HEK293T (cell line): ENCODE measurements at regions not wholly inside any gene's neighbourhood (a gene's known extent, or its start where the extent isn't known, plus 50 kb on each side); places are given as distances from the start of the nearest gene placed in this dataset.

Experiments
- CTCF ChIA-PET: fragments of 350-600 bp; formaldehyde crosslinking; extraction: SDS; loops from one replicate; lab custom pipeline; 2021; ENCODE audit warnings: antibody characterized with exemption, inconsistent platforms; lab: Yijun Ruan, JAX
- POLR2A ChIA-PET: fragments of 350-600 bp; formaldehyde crosslinking; extraction: SDS; loops from one replicate; lab custom pipeline; 2020; ENCODE audit warnings: antibody characterized with exemption, inconsistent platforms; lab: Yijun Ruan, JAX
- DNase-seq: peaks from one replicate; pipeline ENCODE4 v3.0.0; 2012; ENCODE audit warnings: mixed read lengths; ENCODE audit errors: extremely low spot score
- ARNT ChIP-seq: fragments of 450-650 bp; IDR thresholded peaks from 2 replicates; pipeline ENCODE4 v1.6.1; 2017; ENCODE audit warnings: mild to moderate bottlenecking
- BHLHE40 ChIP-seq: fragments of 450-650 bp; IDR thresholded peaks from 2 replicates; pipeline ENCODE4 v1.6.1; 2016; ENCODE audit warnings: mild to moderate bottlenecking, moderate library complexity, borderline replicate concordance
- CTBP1 ChIP-seq: fragments of 450-650 bp; IDR thresholded peaks from 2 replicates; pipeline ENCODE4 v1.6.1; 2016; ENCODE audit warnings: borderline replicate concordance
- ELF4 ChIP-seq: fragments of 450-650 bp; IDR thresholded peaks from 2 replicates; pipeline ENCODE4 v1.6.1; 2017; ENCODE audit warnings: antibody characterized with exemption
- FOXA1 ChIP-seq: fragments of 450-650 bp; IDR thresholded peaks from 2 replicates; pipeline ENCODE4 v1.6.1; 2016; ENCODE audit warnings: mild to moderate bottlenecking
- FOXK2 ChIP-seq: fragments of 450-650 bp; IDR thresholded peaks from 2 replicates; pipeline ENCODE4 v1.6.1; 2016; ENCODE audit warnings: mild to moderate bottlenecking
- FOXM1 ChIP-seq: fragments of 450-650 bp; IDR thresholded peaks from 2 replicates; pipeline ENCODE4 v1.6.1; 2017; ENCODE audit warnings: mild to moderate bottlenecking, borderline replicate concordance
- HDGF ChIP-seq: fragments of 450-650 bp; IDR thresholded peaks from 2 replicates; pipeline ENCODE4 v1.6.1; 2017; ENCODE audit warnings: antibody characterized with exemption, borderline replicate concordance
- L3MBTL2 ChIP-seq: fragments of 450-650 bp; conservative IDR thresholded peaks from 2 replicates; pipeline ENCODE4 v1.6.1; 2016; ENCODE audit warnings: mild to moderate bottlenecking
- LEF1 ChIP-seq: fragments of 450-650 bp; IDR thresholded peaks from 2 replicates; pipeline ENCODE4 v1.6.1; 2017; ENCODE audit warnings: mild to moderate bottlenecking, borderline replicate concordance
- NFRKB ChIP-seq: fragments of 450-650 bp; IDR thresholded peaks from 2 replicates; pipeline ENCODE4 v1.6.1; 2016; ENCODE audit warnings: mild to moderate bottlenecking, moderate library complexity
- PKNOX1 ChIP-seq: fragments of 450-650 bp; IDR thresholded peaks from 2 replicates; pipeline ENCODE4 v1.6.1; 2016
- SP1 ChIP-seq: fragments of 450-650 bp; IDR thresholded peaks from 2 replicates; pipeline ENCODE4 v1.6.1; 2017
- SUZ12 ChIP-seq: fragments of 450-650 bp; IDR thresholded peaks from 2 replicates; pipeline ENCODE4 v1.6.1; 2016; ENCODE audit warnings: mild to moderate bottlenecking
- TARDBP ChIP-seq: fragments of 450-650 bp; IDR thresholded peaks from 2 replicates; pipeline ENCODE4 v1.6.1; 2016
- ZNF384 ChIP-seq: fragments of 450-650 bp; IDR thresholded peaks from 2 replicates; pipeline ENCODE4 v1.6.1; 2016

GRCh38 chr13:22461854-22462490, 718.8 kb upstream of the SGCG start:
- no peak for TF ChIP-seq FOXM1
- no peak for TF ChIP-seq ZNF384
- TF ChIP-seq BHLHE40, result no peak
- TF ChIP-seq FOXK2, result no peak
- TF ChIP-seq LEF1, result no peak
- no peak for TF ChIP-seq SP1
- TF ChIP-seq TARDBP, result no peak
- TF ChIP-seq ELF4, result no peak
- TF ChIP-seq FOXA1, result no peak
- CTCF ChIA-PET, result no interaction called here
- DNase-seq, result no peak
- POLR2A ChIA-PET, result no interaction called here

GRCh38 chr13:22463089-22463488, 717.7 kb upstream of the SGCG start:
- CTCF ChIA-PET, result no interaction called here
- TF ChIP-seq SP1 (no peak), LEF1 (no peak), HDGF (no peak), BHLHE40 (no peak), ELF4 (no peak), CTBP1 (no peak), NFRKB (no peak), PKNOX1 (no peak), ZNF384 (no peak), FOXA1 (no peak), ARNT (no peak), FOXM1 (no peak), SUZ12 (no peak), L3MBTL2 (no peak), FOXK2 (no peak), TARDBP (no peak)
- POLR2A ChIA-PET, result no interaction called here
- no peak for DNase-seq

- no peak for TF ChIP-seq FOXM1
- no peak for TF ChIP-seq CTBP1
- no peak for TF ChIP-seq HDGF
- TF ChIP-seq TARDBP, result no peak
- DNase-seq, result no peak
- POLR2A ChIA-PET, result no interaction called here
- CTCF ChIA-PET, result no interaction called here
These were observed 712.7 kb upstream of the SGCG start for GRCh38 chr13:22468045-22468444.

GRCh38 chr13:22468824-22469223, 712.0 kb upstream of the SGCG start:
- no peak for DNase-seq
- POLR2A ChIA-PET, result no interaction called here
- CTCF ChIA-PET, result no interaction called here
- TF ChIP-seq HDGF (no peak), NFRKB (no peak), CTBP1 (no peak), BHLHE40 (no peak), FOXA1 (no peak), L3MBTL2 (no peak), ZNF384 (no peak), FOXM1 (no peak), LEF1 (no peak), PKNOX1 (no peak), FOXK2 (no peak), TARDBP (no peak), SUZ12 (no peak), ELF4 (no peak), SP1 (no peak), ARNT (no peak)

GRCh38 chr13:22469452-22469851, 711.3 kb upstream of the SGCG start:
- ChIA-PET CTCF (no interaction called here), POLR2A (no interaction called here)
- DNase-seq, result no peak
- TF ChIP-seq NFRKB (no peak), ARNT (no peak), LEF1 (no peak), SP1 (no peak), PKNOX1 (no peak), FOXM1 (no peak), ZNF384 (no peak), TARDBP (no peak), BHLHE40 (no peak), FOXK2 (no peak)

- TF ChIP-seq FOXK2, result no peak
- TF ChIP-seq ZNF384, result no peak
- TF ChIP-seq BHLHE40, result no peak
- no peak for TF ChIP-seq ARNT
- TF ChIP-seq LEF1, result no peak
- no peak for TF ChIP-seq SP1
- no peak for TF ChIP-seq L3MBTL2
- TF ChIP-seq FOXM1, result no peak
- no peak for TF ChIP-seq CTBP1
- no peak for TF ChIP-seq SUZ12
- no peak for TF ChIP-seq TARDBP
- TF ChIP-seq ELF4, result no peak
- TF ChIP-seq FOXA1, result no peak
- no peak for TF ChIP-seq HDGF
- TF ChIP-seq NFRKB, result no peak
- no peak for TF ChIP-seq PKNOX1
- no peak for DNase-seq
- CTCF ChIA-PET, result no interaction called here
- POLR2A ChIA-PET, result no interaction called here
These were observed 710.7 kb upstream of the SGCG start for GRCh38 chr13:22470075-22470474.
